IPS-15b (cell line): ENCODE measurements at regions not wholly inside any gene's neighbourhood (a gene's known extent, or its start where the extent isn't known, plus 50 kb on each side); places are given as distances from the start of the nearest gene placed in this dataset.

Experiments used
- H3K27me3 ChIP-seq: one replicate; pipeline ENCODE4 v1.6.1; 2013; ENCODE audit warnings: low read length; ENCODE audit not compliant: control insufficient read depth, insufficient read depth
- H3K36me3 ChIP-seq: one replicate; pipeline ENCODE4 v1.6.1; 2013; ENCODE audit warnings: low read length; ENCODE audit not compliant: control insufficient read depth, insufficient read depth
- H3K4me1 ChIP-seq: one replicate; pipeline ENCODE4 v1.6.1; 2013; ENCODE audit warnings: mild to moderate bottlenecking, low read length; ENCODE audit not compliant: control insufficient read depth, insufficient read depth
- H3K4me3 ChIP-seq: one replicate; pipeline ENCODE4 v1.5.1; 2013; ENCODE audit warnings: low read depth, low read length
- H3K9ac ChIP-seq: one replicate; pipeline ENCODE4 v1.6.1; 2013; ENCODE audit warnings: low read depth, mild to moderate bottlenecking, low read length
- H3K9me3 ChIP-seq: one replicate; pipeline ENCODE4 v1.6.1; 2013; ENCODE audit warnings: mild to moderate bottlenecking, low read length; ENCODE audit not compliant: control insufficient read depth, insufficient read depth

- no peak overlapping the region for H3K9ac ChIP-seq
- H3K9me3 ChIP-seq = no peaks in the 10 kb centered on the region
- no peaks in the 10 kb centered on the region for H3K36me3 ChIP-seq
- H3K4me1 ChIP-seq = no peaks in the 10 kb centered on the region
- H3K4me3 ChIP-seq = no peak overlapping the region
- H3K27me3 ChIP-seq = no peaks in the 10 kb centered on the region
Measured at GRCh38 chr15:62617741-62618140, 424.8 kb upstream of the TPM1 start.

DNA sequence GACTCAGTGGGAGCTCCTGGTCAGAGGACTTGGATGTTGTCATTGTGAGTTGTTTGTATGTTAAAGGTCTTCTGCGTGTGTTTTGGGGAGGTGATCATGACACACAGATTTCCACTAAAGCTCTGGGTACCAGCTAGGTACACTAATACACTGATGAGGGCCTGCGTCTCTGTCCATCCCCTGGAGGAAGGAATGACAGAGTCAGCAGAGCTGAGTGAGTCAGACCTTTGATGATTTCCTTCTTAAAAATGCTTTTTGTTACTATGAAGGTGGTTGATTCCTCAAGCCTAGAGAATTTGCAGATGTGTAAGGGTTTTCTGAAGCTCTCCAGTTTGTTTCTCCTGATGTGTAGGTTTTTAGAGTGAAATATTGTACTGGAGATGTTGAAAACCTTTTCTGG is 424.1 kb upstream of the TPM1 start:
- Histone ChIP-seq H3K4me3 (no peak overlapping the region), H3K27me3 (no peaks in the 10 kb centered on the region), H3K4me1 (no peaks in the 10 kb centered on the region), H3K9ac (no peak overlapping the region), H3K36me3 (no peaks in the 10 kb centered on the region), H3K9me3 (no peaks in the 10 kb centered on the region)

DNA sequence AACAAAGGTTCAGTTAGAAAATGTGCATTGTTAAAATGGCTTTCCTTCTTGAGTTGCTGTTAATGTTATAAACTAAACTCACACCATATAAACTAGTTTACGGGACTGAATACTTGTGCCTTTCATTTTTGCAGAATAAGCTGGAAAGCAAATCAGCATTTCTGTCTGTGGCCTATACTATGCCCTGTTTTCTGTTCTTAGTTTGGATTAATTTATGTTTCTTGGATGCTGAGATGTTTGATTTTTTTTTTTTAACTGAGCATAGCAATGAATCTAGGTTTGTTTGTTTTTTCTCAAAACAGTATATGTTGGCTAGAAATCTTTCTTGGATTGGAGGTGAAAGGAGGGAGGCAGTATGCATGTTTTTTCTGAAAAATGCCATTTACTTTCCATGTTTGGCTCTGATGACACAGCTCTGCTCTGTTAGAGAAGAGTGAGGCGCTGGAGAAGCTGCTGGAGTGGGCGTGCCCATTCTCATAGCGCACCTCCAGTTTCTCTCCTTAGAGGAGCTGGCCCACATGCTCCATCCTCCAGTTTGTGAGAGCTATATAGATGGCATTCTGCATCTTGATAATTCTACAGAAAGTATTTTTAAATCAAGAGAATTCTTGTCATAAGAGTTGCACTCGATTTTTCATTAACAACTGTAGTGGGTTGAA is 423.6 kb upstream of the TPM1 start:
- H3K4me3 ChIP-seq = no peak overlapping the region
- H3K9me3 ChIP-seq = no peaks in the 10 kb centered on the region
- no peaks in the 10 kb centered on the region for H3K27me3 ChIP-seq
- H3K4me1 ChIP-seq = no peaks in the 10 kb centered on the region
- no peak overlapping the region for H3K9ac ChIP-seq
- H3K36me3 ChIP-seq = no peaks in the 10 kb centered on the region

- Histone ChIP-seq H3K36me3 (no peaks in the 10 kb centered on the region), H3K4me1 (no peaks in the 10 kb centered on the region), H3K9ac (no peak overlapping the region), H3K9me3 (no peaks in the 10 kb centered on the region), H3K4me3 (no peak overlapping the region), H3K27me3 (no peaks in the 10 kb centered on the region)
Measured at GRCh38 chr15:62619526-62619925, 423.0 kb upstream of the TPM1 start.

- H3K9me3 ChIP-seq = no peaks in the 10 kb centered on the region
- H3K36me3 ChIP-seq = no peaks in the 10 kb centered on the region
- H3K9ac ChIP-seq = no peak overlapping the region
- no peak overlapping the region for H3K4me3 ChIP-seq
- no peaks in the 10 kb centered on the region for H3K4me1 ChIP-seq
- no peaks in the 10 kb centered on the region for H3K27me3 ChIP-seq
Measured at GRCh38 chr15:62622775-62623174, 419.8 kb upstream of the TPM1 start.

DNA sequence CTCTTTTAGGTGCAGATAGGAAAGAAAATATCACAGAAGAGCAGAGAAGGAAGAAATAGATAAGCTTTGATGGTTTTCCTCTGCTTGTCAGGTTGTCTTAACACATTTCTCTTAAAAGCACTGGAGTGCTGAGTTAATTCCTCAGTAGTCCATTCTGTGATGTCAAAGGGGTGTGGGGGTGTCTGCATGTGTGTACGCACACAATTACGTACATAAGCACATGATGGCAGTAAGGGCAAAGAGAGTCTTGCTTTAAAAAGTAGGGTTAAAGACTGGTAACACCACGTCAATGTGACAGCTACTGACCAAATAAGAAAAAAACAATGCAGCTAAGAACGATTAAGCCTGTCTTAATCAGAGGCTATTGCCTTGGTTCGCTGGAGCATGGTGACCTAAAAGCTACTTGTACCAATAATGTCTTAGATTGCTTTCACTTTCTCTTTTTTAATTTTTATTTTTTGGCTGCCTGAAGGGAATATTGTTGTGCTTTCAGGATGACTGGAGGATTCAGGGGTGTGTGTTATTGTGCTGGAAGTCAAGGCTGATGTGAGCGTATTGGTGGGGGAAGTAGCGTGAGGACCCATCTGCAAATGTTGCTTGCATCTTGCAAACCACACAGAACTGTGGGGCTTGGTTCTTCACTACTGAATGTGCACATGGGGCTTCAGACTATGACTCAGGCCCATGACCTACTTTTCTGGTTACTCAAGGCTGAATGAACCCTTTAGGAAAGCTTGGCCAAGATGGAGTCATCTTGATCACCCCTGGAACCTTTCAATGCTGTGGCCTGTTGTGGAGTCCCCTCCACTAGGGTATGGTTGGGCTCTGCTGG is 417.8 kb upstream of the TPM1 start:
- no peaks in the 10 kb centered on the region for H3K4me1 ChIP-seq
- no peaks in the 10 kb centered on the region for H3K9me3 ChIP-seq
- H3K36me3 ChIP-seq = no peaks in the 10 kb centered on the region
- no peak overlapping the region for H3K9ac ChIP-seq
- H3K4me3 ChIP-seq = no peak overlapping the region
- no peaks in the 10 kb centered on the region for H3K27me3 ChIP-seq

DNA sequence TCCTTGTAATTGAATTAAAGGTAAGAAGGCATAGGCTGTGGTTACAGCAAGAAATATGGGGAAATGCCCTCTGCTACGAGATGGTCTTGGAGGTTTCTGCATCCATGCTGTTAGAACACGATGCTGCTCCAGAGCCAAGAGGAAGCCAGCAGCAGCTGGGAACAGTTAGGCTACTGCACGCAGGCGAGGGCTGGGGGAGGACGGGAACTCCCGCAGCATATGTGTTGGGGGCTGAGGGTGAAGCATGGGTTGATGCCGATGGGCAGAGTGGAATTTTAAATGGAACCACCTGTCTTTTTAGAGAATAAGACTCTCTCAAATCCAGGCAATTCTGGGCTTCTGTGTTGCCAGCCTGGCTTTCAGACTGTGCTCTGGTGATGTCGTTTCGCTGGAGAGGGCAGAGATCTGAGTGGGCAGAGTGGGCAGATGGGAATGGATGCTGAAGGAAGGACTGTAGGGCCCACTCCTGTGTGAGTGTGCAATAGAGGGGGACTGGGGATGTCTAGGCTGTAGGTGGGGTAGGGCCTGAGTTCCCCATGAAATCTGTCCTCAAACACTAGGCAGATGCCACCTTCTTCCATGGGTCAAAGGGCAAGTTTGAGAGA is 417.0 kb upstream of the TPM1 start:
- no peaks in the 10 kb centered on the region for H3K9me3 ChIP-seq
- H3K27me3 ChIP-seq = no peaks in the 10 kb centered on the region
- no peak overlapping the region for H3K9ac ChIP-seq

DNA sequence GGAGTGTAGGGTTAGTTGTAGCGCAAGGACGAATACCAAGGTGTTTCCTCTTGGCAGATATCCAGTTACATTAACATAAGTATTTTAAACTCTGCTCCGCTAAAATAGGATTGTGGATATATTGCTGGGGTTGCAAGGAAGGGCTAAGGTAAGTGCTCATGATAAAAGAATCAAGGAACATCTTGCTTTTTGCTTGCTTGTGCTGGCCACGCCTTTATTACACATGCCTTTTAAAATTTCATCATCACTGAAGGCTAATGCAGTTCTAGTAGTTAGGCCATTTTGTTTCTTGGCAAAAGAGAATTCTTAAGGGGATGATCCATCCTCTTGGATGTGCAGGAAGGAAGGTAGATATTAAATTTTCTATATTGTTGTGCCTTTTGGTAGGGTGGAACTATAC is 415.6 kb upstream of the TPM1 start:
- Histone ChIP-seq H3K27me3 (no peaks in the 10 kb centered on the region), H3K9me3 (no peaks in the 10 kb centered on the region), H3K4me1 (no peaks in the 10 kb centered on the region), H3K36me3 (no peaks in the 10 kb centered on the region), H3K9ac (no peak overlapping the region), H3K4me3 (no peak overlapping the region)

More for the DNA sequence above, 417.0 kb upstream of the TPM1 start:
- Histone ChIP-seq H3K4me1 (no peaks in the 10 kb centered on the region), H3K4me3 (no peak overlapping the region), H3K36me3 (no peaks in the 10 kb centered on the region)

GRCh38 chr15:62631076-62631724 is 411.3 kb upstream of the TPM1 start:
- Histone ChIP-seq H3K4me1 (peaks cover 2% of the 10 kb centered on the region), H3K9me3 (no peaks in the 10 kb centered on the region), H3K4me3 (no peak overlapping the region), H3K27me3 (no peaks in the 10 kb centered on the region), H3K36me3 (no peaks in the 10 kb centered on the region), H3K9ac (no peak overlapping the region)

GRCh38 chr15:62636823-62637573 is 405.5 kb upstream of the TPM1 start:
- Histone ChIP-seq H3K36me3 (no peaks in the 10 kb centered on the region), H3K4me3 (no peak overlapping the region), H3K27me3 (no peaks in the 10 kb centered on the region), H3K9ac (no peak overlapping the region), H3K9me3 (no peaks in the 10 kb centered on the region), H3K4me1 (peaks cover 14% of the 10 kb centered on the region)

DNA sequence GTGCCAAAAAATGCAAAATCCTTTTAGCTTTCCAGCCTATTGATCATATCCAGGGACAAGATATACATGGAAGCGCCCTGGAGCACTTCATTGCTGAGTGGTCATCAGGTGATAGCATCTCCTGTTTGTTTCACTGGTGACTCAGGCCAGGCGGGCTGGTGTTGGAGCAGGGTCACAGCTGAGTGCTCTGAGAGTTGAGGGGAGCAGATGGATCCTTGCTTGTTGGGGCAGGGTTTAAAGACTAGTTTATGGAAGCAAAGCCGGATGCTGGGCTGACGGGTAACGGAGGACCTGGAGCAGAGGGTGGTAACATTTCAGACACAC is 405.0 kb upstream of the TPM1 start:
- Histone ChIP-seq H3K4me3 (no peak overlapping the region), H3K9ac (no peak overlapping the region), H3K36me3 (no peaks in the 10 kb centered on the region), H3K4me1 (peaks cover 14% of the 10 kb centered on the region), H3K9me3 (no peaks in the 10 kb centered on the region), H3K27me3 (no peaks in the 10 kb centered on the region)
